ENCODE measurements at regions not wholly inside any gene's neighbourhood (a gene's known extent, or its start where the extent isn't known, plus 50 kb on each side); places are given as distances from the start of the nearest gene placed in this dataset.

- TF ChIP-seq CTCF (IDR thresholded peaks at IDR 0.05), result no peak
- no peak for TF ChIP-seq POLR2A (IDR thresholded peaks at IDR 0.05)
Measured at GRCh38 chr5:61784341-61784740, 452.3 kb downstream of the ZSWIM6 start.

Data from body of pancreas (tissue), 4 donors.